Vagina (tissue), 2 donors: ENCODE measurements at regions not wholly inside any gene's neighbourhood (a gene's known extent, or its start where the extent isn't known, plus 50 kb on each side); places are given as distances from the start of the nearest gene placed in this dataset.

ENCODE experiments used
- POLR2A ChIP-seq, 2 donors: fragments of 450-650 bp; IDR thresholded peaks; one replicate each; pipeline ENCODE4 v1.6.1; 2017; ENCODE audit warnings: antibody characterized with exemption in 2 of 2, mild to moderate bottlenecking in 2 of 2, moderate library complexity in 2 of 2
- POLR2AphosphoS5 ChIP-seq, 2 donors: sonication (generic); formaldehyde crosslinking; IDR thresholded peaks; one replicate each; pipeline ENCODE4 v1.9.0; 2017; ENCODE audit warnings: antibody characterized with exemption in 2 of 2, mild to moderate bottlenecking in 2 of 2, low read depth in 1 of 2; ENCODE audit not compliant: insufficient read depth in 1 of 2
- TF ChIP-seq, protein P1 (sequence below), 3 experiments: fragments of 450-650 bp in 2 of 3; fragments of 200-600 bp in 1 of 3; sonication (generic) in 1 of 3; IDR thresholded peaks; one replicate each; pipeline ENCODE4 v1.5.1; 2017 to 2019; ENCODE audit warnings: antibody characterized with exemption in 3 of 3, mild to moderate bottlenecking in 2 of 3, moderate library complexity in 2 of 3

DNA sequence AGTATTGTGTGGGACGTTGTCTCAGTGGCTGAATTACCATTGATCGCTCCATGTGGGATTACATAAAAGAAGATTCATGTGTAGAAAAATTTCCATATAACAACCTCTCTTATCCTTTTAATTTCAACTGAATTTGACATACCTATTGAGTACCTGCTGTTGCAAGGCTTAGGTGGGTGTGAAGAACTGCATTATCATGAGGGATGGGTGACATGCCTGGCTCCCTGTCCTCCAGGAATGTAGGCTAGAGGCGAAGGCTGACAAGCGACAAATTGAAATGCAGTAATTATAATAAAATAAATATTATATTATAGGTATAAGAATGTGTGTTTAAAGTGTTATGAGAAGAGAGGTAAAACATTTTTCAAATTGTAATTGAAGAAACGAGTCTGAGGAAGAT is 52.7 kb upstream of the SPESP1 start:
- TF ChIP-seq POLR2AphosphoS5 (IDR thresholded peaks at IDR 0.05; ENCODE audit: insufficient read depth in 1 of 2, low read depth in 1 of 2) (no peak), POLR2A (IDR thresholded peaks at IDR 0.05) (no peak)
- TF ChIP-seq, protein P1, sequence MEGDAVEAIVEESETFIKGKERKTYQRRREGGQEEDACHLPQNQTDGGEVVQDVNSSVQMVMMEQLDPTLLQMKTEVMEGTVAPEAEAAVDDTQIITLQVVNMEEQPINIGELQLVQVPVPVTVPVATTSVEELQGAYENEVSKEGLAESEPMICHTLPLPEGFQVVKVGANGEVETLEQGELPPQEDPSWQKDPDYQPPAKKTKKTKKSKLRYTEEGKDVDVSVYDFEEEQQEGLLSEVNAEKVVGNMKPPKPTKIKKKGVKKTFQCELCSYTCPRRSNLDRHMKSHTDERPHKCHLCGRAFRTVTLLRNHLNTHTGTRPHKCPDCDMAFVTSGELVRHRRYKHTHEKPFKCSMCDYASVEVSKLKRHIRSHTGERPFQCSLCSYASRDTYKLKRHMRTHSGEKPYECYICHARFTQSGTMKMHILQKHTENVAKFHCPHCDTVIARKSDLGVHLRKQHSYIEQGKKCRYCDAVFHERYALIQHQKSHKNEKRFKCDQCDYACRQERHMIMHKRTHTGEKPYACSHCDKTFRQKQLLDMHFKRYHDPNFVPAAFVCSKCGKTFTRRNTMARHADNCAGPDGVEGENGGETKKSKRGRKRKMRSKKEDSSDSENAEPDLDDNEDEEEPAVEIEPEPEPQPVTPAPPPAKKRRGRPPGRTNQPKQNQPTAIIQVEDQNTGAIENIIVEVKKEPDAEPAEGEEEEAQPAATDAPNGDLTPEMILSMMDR (IDR thresholded peaks at IDR 0.05), result no peak
